ENCODE measurements at regions not wholly inside any gene's neighbourhood (a gene's known extent, or its start where the extent isn't known, plus 50 kb on each side); places are given as distances from the start of the nearest gene placed in this dataset.
"Not testable (repeated sequence)": the region's sequence is repeated elsewhere in the genome, so short reads cannot be mapped to it uniquely, and the experiment has no call there.

- TF ChIP-seq CTCF (IDR thresholded peaks at IDR 0.05; ENCODE audit: insufficient read depth, low read depth, low read length); EZH2 (IDR thresholded peaks at IDR 0.05; ENCODE audit: insufficient read depth, low read length): not testable (repeated sequence)
Observed at GRCh38 chrX:108843039-108843438, 106.7 kb upstream of the IRS4 start.
